ENCODE measurements at regions not wholly inside any gene's neighbourhood (a gene's known extent, or its start where the extent isn't known, plus 50 kb on each side); places are given as distances from the start of the nearest gene placed in this dataset.

DNA sequence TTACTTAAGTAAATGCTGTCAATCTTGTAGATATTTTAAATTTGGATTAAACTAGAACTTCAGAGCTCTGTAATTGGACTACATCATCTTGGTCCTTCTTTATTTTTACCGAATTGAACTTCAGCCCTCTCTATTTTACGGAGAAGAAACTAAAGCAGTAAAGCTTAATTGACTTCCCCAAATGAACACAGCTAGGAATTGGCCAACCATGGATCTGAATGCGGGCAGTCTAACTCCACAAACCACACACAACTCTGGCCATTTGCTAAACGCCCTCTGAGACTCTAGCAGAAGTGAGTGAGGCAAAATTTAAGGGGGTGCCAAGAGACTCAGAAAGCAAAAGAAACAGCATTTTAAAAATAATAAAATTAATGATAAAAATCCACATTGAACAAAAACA is 86.3 kb upstream of the KCTD1 start:
- Histone ChIP-seq H2AFZ (ENCODE audit: low read length) (no peak overlapping the region), H3K4me3 (replicated peaks in 1 of 3; ENCODE audit: insufficient read depth in 1 of 3, low read depth in 2 of 3, low read length in 3 of 3) (no peak overlapping the region), H3K79me2 (ENCODE audit: insufficient read depth, low read length) (no peaks in the 10 kb centered on the region), H3K36me3 (replicated peaks in 1 of 2; ENCODE audit: control insufficient read depth in 1 of 2, insufficient read depth in 2 of 2, low read length in 2 of 2) (no peaks in the 10 kb centered on the region), H3K9ac (ENCODE audit: insufficient read depth, low read depth, low read length) (no peak overlapping the region), H3K4me1 (ENCODE audit: insufficient read depth, low read length) (no peaks in the 10 kb centered on the region), H4K20me1 (ENCODE audit: insufficient read depth, low read length) (no peaks in the 10 kb centered on the region), H3K27ac (ENCODE audit: extremely low read length, insufficient read depth, low read length) (no peak overlapping the region), H3K9me3 (ENCODE audit: low read length) (no peaks in the 10 kb centered on the region), H3K27me3 (ENCODE audit: control insufficient read depth in 1 of 2, insufficient read depth in 2 of 2, low read length in 2 of 2) (peaks cover 0 to 43% of the 10 kb centered on the region in 2 experiments; a peak in 2 of 5 replicates), H3K4me2 (ENCODE audit: low read depth, low read length) (no peak overlapping the region)
- BruUV-seq (replicated peaks): no TSS peak
- ChIA-PET CTCF (ENCODE audit: low intra/inter-chr PET ratio, low total read pairs) (no interaction called here), POLR2A (no interaction called here)
- intact Hi-C loops (cut with micrococcal nuclease; ENCODE audit: unreplicated experiment) (no loop called here), in situ Hi-C loops (cut with HindIII; ENCODE audit: extremely low pct_ligation_motif_present, low pct_unique_long_range_greater_than_20kb) (no loop called here)
- FAIRE-seq (no peak), DNase-seq (ENCODE audit: low spot score) (no peak), ATAC-seq (no peak)
- TF ChIP-seq SIN3A (IDR thresholded peaks at IDR 0.05; ENCODE audit: borderline replicate concordance, low read depth, low read length): no peak
- TF ChIP-seq ZNF501 (CRISPR knock-in tag; IDR thresholded peaks at IDR 0.05): no peak
- TF ChIP-seq MEIS2 (CRISPR knock-in tag; IDR thresholded peaks at IDR 0.05): no peak
- TF ChIP-seq ZNF768 (CRISPR knock-in tag; IDR thresholded peaks at IDR 0.05): no peak
- no peak for TF ChIP-seq NR2F6 (IDR thresholded peaks at IDR 0.05)
- TF ChIP-seq NR2F6 (CRISPR knock-in tag; IDR thresholded peaks at IDR 0.05): no peak
- TF ChIP-seq ZNF674 (CRISPR knock-in tag; IDR thresholded peaks at IDR 0.05; ENCODE audit: low read depth): no peak
- no peak for TF ChIP-seq RXRB (CRISPR knock-in tag; IDR thresholded peaks at IDR 0.05; ENCODE audit: borderline replicate concordance)
- TF ChIP-seq, protein P1, sequence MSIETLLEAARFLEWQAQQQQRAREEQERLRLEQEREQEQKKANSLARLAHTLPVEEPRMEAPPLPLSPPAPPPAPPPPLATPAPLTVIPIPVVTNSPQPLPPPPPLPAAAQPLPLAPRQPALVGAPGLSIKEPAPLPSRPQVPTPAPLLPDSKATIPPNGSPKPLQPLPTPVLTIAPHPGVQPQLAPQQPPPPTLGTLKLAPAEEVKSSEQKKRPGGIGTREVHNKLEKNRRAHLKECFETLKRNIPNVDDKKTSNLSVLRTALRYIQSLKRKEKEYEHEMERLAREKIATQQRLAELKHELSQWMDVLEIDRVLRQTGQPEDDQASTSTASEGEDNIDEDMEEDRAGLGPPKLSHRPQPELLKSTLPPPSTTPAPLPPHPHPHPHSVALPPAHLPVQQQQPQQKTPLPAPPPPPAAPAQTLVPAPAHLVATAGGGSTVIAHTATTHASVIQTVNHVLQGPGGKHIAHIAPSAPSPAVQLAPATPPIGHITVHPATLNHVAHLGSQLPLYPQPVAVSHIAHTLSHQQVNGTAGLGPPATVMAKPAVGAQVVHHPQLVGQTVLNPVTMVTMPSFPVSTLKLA (IDR thresholded peaks at IDR 0.05): no peak
- no peak for TF ChIP-seq ZSCAN30 (CRISPR knock-in tag; IDR thresholded peaks at IDR 0.05)
- no peak for TF ChIP-seq ZNF775 (CRISPR knock-in tag; IDR thresholded peaks at IDR 0.05; ENCODE audit: borderline replicate concordance)
- TF ChIP-seq ZMYM2 (CRISPR knock-in tag; IDR thresholded peaks at IDR 0.05): no peak
- TF ChIP-seq HNF4A (CRISPR knock-in tag; IDR thresholded peaks at IDR 0.05): no peak
- no peak for TF ChIP-seq NBN (conservative IDR thresholded peaks at IDR 0.05)
- WGBS (ENCODE audit: low lambda C conversion rate): 3% methylated on average over 4 of the region's 4 CpGs
